Neural cell (in vitro differentiated cells): ENCODE measurements at regions not wholly inside any gene's neighbourhood (a gene's known extent, or its start where the extent isn't known, plus 50 kb on each side); places are given as distances from the start of the nearest gene placed in this dataset.

Experiments
- H2AFZ ChIP-seq: fragments of 200-600, 300-800 bp; sonication (generic), shearing (Covaris generic); 2 replicates; pipeline ENCODE4 v1.6.0; 2014; ENCODE audit warnings: low read depth, mild to moderate bottlenecking, antibody characterized with exemption, low read length, moderate library complexity
- H3F3A ChIP-seq: fragments of 200-600 bp; shearing (Covaris generic); 2 replicates; pipeline ENCODE4 v1.6.1; 2016; ENCODE audit warnings: mild to moderate bottlenecking, moderate library complexity, mixed read lengths, antibody characterized with exemption, low read length; ENCODE audit not compliant: insufficient read depth, poor library complexity, severe bottlenecking
- H3K27ac ChIP-seq: fragments of 200-600, 300-800 bp; sonication (generic), shearing (Covaris generic); 2 replicates; pipeline ENCODE4 v1.5.1; 2014; ENCODE audit warnings: mild to moderate bottlenecking, low read length, moderate library complexity
- H3K27me3 ChIP-seq: fragments of 300-800, 200-600 bp; sonication (generic), shearing (Covaris generic); 2 replicates; pipeline ENCODE4 v1.6.0; 2014; ENCODE audit warnings: mild to moderate bottlenecking, low read depth, low read length, moderate library complexity; ENCODE audit not compliant: insufficient read depth
- H3K36me3 ChIP-seq: fragments of 300-800, 200-600 bp; sonication (generic), shearing (Covaris generic); 2 replicates; pipeline ENCODE4 v1.5.1; 2014; ENCODE audit warnings: mild to moderate bottlenecking, antibody characterized with exemption, low read length, moderate library complexity; ENCODE audit not compliant: insufficient read depth
- H3K4me2 ChIP-seq: fragments of 300-800, 200-600 bp; sonication (generic), shearing (Covaris generic); 2 replicates; pipeline ENCODE4 v1.6.0; 2014; ENCODE audit warnings: mild to moderate bottlenecking, low read length
- H3K4me3 ChIP-seq: fragments of 300-800, 200-600 bp; sonication (generic), shearing (Covaris generic); 2 replicates; pipeline ENCODE4 v1.5.1; 2014; ENCODE audit warnings: mild to moderate bottlenecking, low read length, moderate library complexity
- H3K79me2 ChIP-seq: fragments of 200-600 bp; shearing (Covaris generic); replicated peaks from 2 replicates; pipeline ENCODE4 v1.6.0; 2014; ENCODE audit warnings: mild to moderate bottlenecking, low read length, moderate library complexity; ENCODE audit not compliant: insufficient read depth
- H3K9ac ChIP-seq: fragments of 300-800, 200-600 bp; sonication (generic), shearing (Covaris generic); 2 replicates; pipeline ENCODE4 v1.6.1; 2016; ENCODE audit warnings: mild to moderate bottlenecking, low read length, mixed read lengths
- H3K9me2 ChIP-seq: fragments of 200-600 bp; shearing (Covaris generic); 2 replicates; pipeline ENCODE4 v1.6.1; 2016; ENCODE audit warnings: mild to moderate bottlenecking, low read length, mixed read lengths; ENCODE audit not compliant: insufficient read depth
- H3K9me3 ChIP-seq: fragments of 200-600, 300-800 bp; sonication (generic), shearing (Covaris generic); 2 replicates; pipeline ENCODE4 v1.6.1; 2016; ENCODE audit warnings: mild to moderate bottlenecking, mixed run types, low read length, moderate library complexity, mixed read lengths
- H4K20me1 ChIP-seq: fragments of 200-600 bp; shearing (Covaris generic); 2 replicates; pipeline ENCODE4 v1.6.1; 2016; ENCODE audit warnings: mild to moderate bottlenecking, mixed run types; ENCODE audit not compliant: insufficient read depth
- CTCF ChIP-seq: fragments of 450-650 bp; IDR thresholded peaks from 2 replicates; pipeline ENCODE4 v1.5.1; 2014; ENCODE audit warnings: antibody characterized with exemption, mild to moderate bottlenecking, moderate library complexity; ENCODE audit not compliant: poor library complexity, severe bottlenecking
- EP300 ChIP-seq: fragments of 450-650 bp; conservative IDR thresholded peaks from 2 replicates; pipeline ENCODE4 v1.6.1; 2014; ENCODE audit warnings: antibody characterized with exemption, mild to moderate bottlenecking, moderate library complexity; ENCODE audit not compliant: poor library complexity, severe bottlenecking
- EZH2 ChIP-seq: fragments of 200-600, 300-800 bp; shearing (Covaris generic), sonication (generic); IDR thresholded peaks from 2 replicates; pipeline ENCODE4 v1.6.1; 2014; ENCODE audit warnings: antibody characterized with exemption, low read length, borderline replicate concordance, mild to moderate bottlenecking; ENCODE audit not compliant: insufficient read depth, poor library complexity, severe bottlenecking
- MXI1 ChIP-seq: fragments of 450-650 bp; conservative IDR thresholded peaks from 2 replicates; pipeline ENCODE4 v1.6.1; 2014; ENCODE audit warnings: antibody characterized with exemption, mild to moderate bottlenecking; ENCODE audit not compliant: poor library complexity, severe bottlenecking
- POLR2AphosphoS5 ChIP-seq: IDR thresholded peaks from 2 replicates; pipeline ENCODE4 v1.6.1; 2012
- RAD21 ChIP-seq: fragments of 450-650 bp; conservative IDR thresholded peaks from 2 replicates; pipeline ENCODE4 v1.6.1; 2014; ENCODE audit warnings: antibody characterized with exemption, mild to moderate bottlenecking, moderate library complexity
- REST ChIP-seq: IDR thresholded peaks from 2 replicates; pipeline ENCODE4 v1.6.1; 2012; ENCODE audit warnings: borderline replicate concordance
- SMC3 ChIP-seq: fragments of 450-650 bp; conservative IDR thresholded peaks from 2 replicates; pipeline ENCODE4 v1.6.1; 2014; ENCODE audit warnings: antibody characterized with exemption, mild to moderate bottlenecking, moderate library complexity; ENCODE audit not compliant: poor library complexity
- TAF1 ChIP-seq: IDR thresholded peaks from 2 replicates; pipeline ENCODE4 v1.6.1; 2012; ENCODE audit warnings: low read depth

GRCh38 chrX:43255596-43255995 is 400.5 kb upstream of the MAOA start:
- Histone ChIP-seq H3K79me2 (no peaks in the 10 kb centered on the region), H3K4me2 (no peak overlapping the region), H3K27ac (no peak overlapping the region), H3K27me3 (no peaks in the 10 kb centered on the region), H4K20me1 (no peaks in the 10 kb centered on the region), H3F3A (no peaks in the 10 kb centered on the region), H2AFZ (no peak overlapping the region), H3K9me2 (no peaks in the 10 kb centered on the region), H3K9ac (no peak overlapping the region), H3K4me3 (no peak overlapping the region), H3K36me3 (no peaks in the 10 kb centered on the region), H3K9me3 (no peaks in the 10 kb centered on the region)
- TF ChIP-seq CTCF, result no peak
- TF ChIP-seq EP300, result no peak
- no peak for TF ChIP-seq RAD21
- no peak for TF ChIP-seq TAF1
- no peak for TF ChIP-seq EZH2
- no peak for TF ChIP-seq REST
- TF ChIP-seq POLR2AphosphoS5, result no peak
- TF ChIP-seq SMC3, result no peak
- no peak for TF ChIP-seq MXI1

- no peak overlapping the region for H3K4me3 ChIP-seq
- no peak overlapping the region for H2AFZ ChIP-seq
- no peaks in the 10 kb centered on the region for H4K20me1 ChIP-seq
- H3K9ac ChIP-seq, result no peak overlapping the region
- H3K9me2 ChIP-seq, result no peaks in the 10 kb centered on the region
- H3F3A ChIP-seq, result no peaks in the 10 kb centered on the region
- no peaks in the 10 kb centered on the region for H3K27me3 ChIP-seq
- no peak for TF ChIP-seq TAF1
- no peak for TF ChIP-seq POLR2AphosphoS5
- no peak for TF ChIP-seq EZH2
- TF ChIP-seq RAD21, result no peak
- no peak for TF ChIP-seq EP300
- no peak for TF ChIP-seq SMC3
- TF ChIP-seq MXI1, result no peak
- no peak for TF ChIP-seq REST
- no peak for TF ChIP-seq CTCF
- H3K9me3 ChIP-seq, result no peaks in the 10 kb centered on the region
- H3K27ac ChIP-seq, result no peak overlapping the region
- H3K4me2 ChIP-seq, result no peak overlapping the region
- H3K79me2 ChIP-seq, result no peaks in the 10 kb centered on the region
- H3K36me3 ChIP-seq, result no peaks in the 10 kb centered on the region
Observed at GRCh38 chrX:43266487-43266886, 389.6 kb upstream of the MAOA start.
